ENCODE measurements at regions not wholly inside any gene's neighbourhood (a gene's known extent, or its start where the extent isn't known, plus 50 kb on each side); places are given as distances from the start of the nearest gene placed in this dataset.

GRCh38 chr18:28824183-28824574 lies 647.2 kb upstream of the CDH2 start:
- TF ChIP-seq ZFX (IDR thresholded peaks at IDR 0.05; ENCODE audit: borderline replicate concordance) = no peak
- TF ChIP-seq, protein P1, sequence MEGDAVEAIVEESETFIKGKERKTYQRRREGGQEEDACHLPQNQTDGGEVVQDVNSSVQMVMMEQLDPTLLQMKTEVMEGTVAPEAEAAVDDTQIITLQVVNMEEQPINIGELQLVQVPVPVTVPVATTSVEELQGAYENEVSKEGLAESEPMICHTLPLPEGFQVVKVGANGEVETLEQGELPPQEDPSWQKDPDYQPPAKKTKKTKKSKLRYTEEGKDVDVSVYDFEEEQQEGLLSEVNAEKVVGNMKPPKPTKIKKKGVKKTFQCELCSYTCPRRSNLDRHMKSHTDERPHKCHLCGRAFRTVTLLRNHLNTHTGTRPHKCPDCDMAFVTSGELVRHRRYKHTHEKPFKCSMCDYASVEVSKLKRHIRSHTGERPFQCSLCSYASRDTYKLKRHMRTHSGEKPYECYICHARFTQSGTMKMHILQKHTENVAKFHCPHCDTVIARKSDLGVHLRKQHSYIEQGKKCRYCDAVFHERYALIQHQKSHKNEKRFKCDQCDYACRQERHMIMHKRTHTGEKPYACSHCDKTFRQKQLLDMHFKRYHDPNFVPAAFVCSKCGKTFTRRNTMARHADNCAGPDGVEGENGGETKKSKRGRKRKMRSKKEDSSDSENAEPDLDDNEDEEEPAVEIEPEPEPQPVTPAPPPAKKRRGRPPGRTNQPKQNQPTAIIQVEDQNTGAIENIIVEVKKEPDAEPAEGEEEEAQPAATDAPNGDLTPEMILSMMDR (IDR thresholded peaks at IDR 0.05) = no peak
- H3K27ac ChIP-seq = no peak overlapping the region

- TF ChIP-seq, protein P1 (IDR thresholded peaks at IDR 0.05) = no peak
- no peak for TF ChIP-seq ZFX (IDR thresholded peaks at IDR 0.05; ENCODE audit: borderline replicate concordance)
Observed at GRCh38 chr18:28823506-28824182, 646.7 kb upstream of the CDH2 start.

GRCh38 chr18:28820353-28820752 lies 643.4 kb upstream of the CDH2 start:
- no peak for TF ChIP-seq ZFX (IDR thresholded peaks at IDR 0.05; ENCODE audit: borderline replicate concordance)
- TF ChIP-seq, protein P1 (IDR thresholded peaks at IDR 0.05) = no peak
- no peak overlapping the region for H3K27ac ChIP-seq

More at GRCh38 chr18:28823506-28824182, 646.7 kb upstream of the CDH2 start:
- H3K27ac ChIP-seq = no peak overlapping the region

DNA sequence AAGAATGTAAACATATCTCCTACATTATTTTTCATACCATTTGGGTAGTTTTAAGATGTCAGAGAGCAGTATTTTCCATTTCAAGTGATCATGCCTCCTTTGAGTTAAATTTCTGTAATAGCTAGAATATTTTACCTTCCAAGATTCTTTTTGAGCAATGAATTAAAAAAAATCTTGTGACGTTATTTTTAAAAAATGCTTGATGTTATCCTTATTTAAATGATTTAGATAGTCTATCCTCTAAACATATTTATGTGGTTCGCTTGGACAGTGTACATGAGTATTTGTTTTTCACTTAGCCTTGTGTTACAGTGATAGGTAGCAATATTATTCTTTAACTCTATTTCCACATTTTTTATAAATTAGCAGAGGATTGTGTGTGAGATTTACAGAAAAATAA lies 639.2 kb upstream of the CDH2 start:
- TF ChIP-seq ZFX (IDR thresholded peaks at IDR 0.05; ENCODE audit: borderline replicate concordance) = no peak
- TF ChIP-seq, protein P1 (IDR thresholded peaks at IDR 0.05) = no peak
- no peak overlapping the region for H3K27ac ChIP-seq

DNA sequence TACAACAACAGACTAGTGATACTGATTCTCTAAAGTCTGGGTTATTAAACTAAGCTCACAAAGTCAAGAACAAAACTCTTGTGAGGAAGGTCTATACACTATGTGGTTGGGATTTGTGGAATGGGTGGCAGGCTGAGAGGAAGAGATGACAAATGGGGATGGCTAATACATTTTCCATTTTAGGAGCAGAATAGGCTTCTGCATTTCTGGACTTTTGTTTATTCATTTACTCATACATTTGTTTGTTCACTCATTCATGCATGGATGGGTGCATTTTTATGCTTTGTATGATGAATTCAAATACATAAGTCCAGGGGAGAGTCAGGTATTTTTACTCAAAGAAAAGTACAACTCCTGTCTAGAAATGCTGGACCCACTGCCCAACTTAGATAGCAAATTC lies 637.4 kb upstream of the CDH2 start:
- TF ChIP-seq ZFX (IDR thresholded peaks at IDR 0.05; ENCODE audit: borderline replicate concordance) = no peak
- TF ChIP-seq, protein P1 (IDR thresholded peaks at IDR 0.05) = no peak
- no peak overlapping the region for H3K27ac ChIP-seq

- no peak for TF ChIP-seq ZFX (IDR thresholded peaks at IDR 0.05; ENCODE audit: borderline replicate concordance)
- TF ChIP-seq, protein P1 (IDR thresholded peaks at IDR 0.05) = no peak
- no peak overlapping the region for H3K27ac ChIP-seq
Observed at GRCh38 chr18:28808373-28808772, 631.4 kb upstream of the CDH2 start.

- no peak overlapping the region for H3K27ac ChIP-seq
- TF ChIP-seq, protein P1 (IDR thresholded peaks at IDR 0.05) = no peak
- no peak for TF ChIP-seq ZFX (IDR thresholded peaks at IDR 0.05; ENCODE audit: borderline replicate concordance)
Observed at GRCh38 chr18:28805491-28805890, 628.6 kb upstream of the CDH2 start.
